ENCODE measurements at regions not wholly inside any gene's neighbourhood (a gene's known extent, or its start where the extent isn't known, plus 50 kb on each side); places are given as distances from the start of the nearest gene placed in this dataset.

- no peak for TF ChIP-seq POLR2A (IDR thresholded peaks at IDR 0.05; ENCODE audit: low read depth, low read length)
- FAIRE-seq (no peak), DNase-seq (ENCODE audit: insufficient read length, low spot score) (no peak)
These were observed 363.0 kb downstream of the NR2F2 start for GRCh38 chr15:96693515-96693914.

GRCh38 chr15:96693990-96694517 is 363.6 kb downstream of the NR2F2 start:
- DNase-seq (ENCODE audit: insufficient read length, low spot score) (no peak), FAIRE-seq (no peak)
- TF ChIP-seq POLR2A (IDR thresholded peaks at IDR 0.05; ENCODE audit: low read depth, low read length): no peak

GRCh38 chr15:96695426-96695825 is 364.9 kb downstream of the NR2F2 start:
- FAIRE-seq: no peak
- TF ChIP-seq POLR2A (IDR thresholded peaks at IDR 0.05; ENCODE audit: low read depth, low read length): no peak
- DNase-seq (ENCODE audit: insufficient read length, low spot score): no peak

GRCh38 chr15:96699871-96700401 is 369.4 kb downstream of the NR2F2 start:
- DNase-seq (ENCODE audit: insufficient read length, low spot score): no peak
- TF ChIP-seq POLR2A (IDR thresholded peaks at IDR 0.05; ENCODE audit: low read depth, low read length): no peak
- no peak for FAIRE-seq

- no peak for FAIRE-seq
- TF ChIP-seq POLR2A (IDR thresholded peaks at IDR 0.05; ENCODE audit: low read depth, low read length): no peak
- no peak for DNase-seq (ENCODE audit: insufficient read length, low spot score)
These were observed 370.1 kb downstream of the NR2F2 start for GRCh38 chr15:96700555-96700954.

- DNase-seq (ENCODE audit: insufficient read length, low spot score) (no peak), FAIRE-seq (no peak)
- TF ChIP-seq POLR2A (IDR thresholded peaks at IDR 0.05; ENCODE audit: low read depth, low read length): no peak
These were observed 370.9 kb downstream of the NR2F2 start for GRCh38 chr15:96701443-96701842.

GRCh38 chr15:96701877-96702276 is 371.4 kb downstream of the NR2F2 start:
- TF ChIP-seq POLR2A (IDR thresholded peaks at IDR 0.05; ENCODE audit: low read depth, low read length): no peak
- DNase-seq (ENCODE audit: insufficient read length, low spot score) (no peak), FAIRE-seq (no peak)

- no peak for TF ChIP-seq POLR2A (IDR thresholded peaks at IDR 0.05; ENCODE audit: low read depth, low read length)
- no peak for FAIRE-seq
These were observed 372.1 kb downstream of the NR2F2 start for GRCh38 chr15:96702589-96702988.

GRCh38 chr15:96703091-96703490 is 372.6 kb downstream of the NR2F2 start:
- no peak for DNase-seq (ENCODE audit: insufficient read length, low spot score)
- no peak for FAIRE-seq
- no peak for TF ChIP-seq POLR2A (IDR thresholded peaks at IDR 0.05; ENCODE audit: low read depth, low read length)

More at GRCh38 chr15:96702589-96702988, 372.1 kb downstream of the NR2F2 start:
- DNase-seq (ENCODE audit: insufficient read length, low spot score): no peak

GRCh38 chr15:96703794-96704550 is 373.5 kb downstream of the NR2F2 start:
- no peak for TF ChIP-seq POLR2A (IDR thresholded peaks at IDR 0.05; ENCODE audit: low read depth, low read length)
- FAIRE-seq (no peak), DNase-seq (ENCODE audit: insufficient read length, low spot score) (no peak)

GRCh38 chr15:96716075-96716474 is 385.6 kb downstream of the NR2F2 start:
- DNase-seq (ENCODE audit: insufficient read length, low spot score) (no peak), FAIRE-seq (no peak)
- TF ChIP-seq POLR2A (IDR thresholded peaks at IDR 0.05; ENCODE audit: low read depth, low read length): no peak

- DNase-seq (ENCODE audit: insufficient read length, low spot score) (no peak), FAIRE-seq (no peak)
These were observed 386.0 kb downstream of the NR2F2 start for GRCh38 chr15:96716478-96716877.

GRCh38 chr15:96720251-96720650 is 389.8 kb downstream of the NR2F2 start:
- FAIRE-seq: no peak
- DNase-seq (ENCODE audit: insufficient read length, low spot score): no peak
- no peak for TF ChIP-seq POLR2A (IDR thresholded peaks at IDR 0.05; ENCODE audit: low read depth, low read length)

More at GRCh38 chr15:96716478-96716877, 386.0 kb downstream of the NR2F2 start:
- TF ChIP-seq POLR2A (IDR thresholded peaks at IDR 0.05; ENCODE audit: low read depth, low read length): no peak

GRCh38 chr15:96720656-96721055 is 390.2 kb downstream of the NR2F2 start:
- FAIRE-seq (no peak), DNase-seq (ENCODE audit: insufficient read length, low spot score) (no peak)
- no peak for TF ChIP-seq POLR2A (IDR thresholded peaks at IDR 0.05; ENCODE audit: low read depth, low read length)

- no peak for TF ChIP-seq POLR2A (IDR thresholded peaks at IDR 0.05; ENCODE audit: low read depth, low read length)
- DNase-seq (ENCODE audit: insufficient read length, low spot score): no peak
- FAIRE-seq: no peak
These were observed 398.1 kb downstream of the NR2F2 start for GRCh38 chr15:96728591-96728990.

All from H54 (cell line).